Sigmoid colon (tissue), 4 donors: ENCODE measurements at regions not wholly inside any gene's neighbourhood (a gene's known extent, or its start where the extent isn't known, plus 50 kb on each side); places are given as distances from the start of the nearest gene placed in this dataset.

Source experiments
- EP300 ChIP-seq, 4 donors: sonication (generic); formaldehyde crosslinking; IDR thresholded peaks; one replicate each; pipeline ENCODE4 v1.6.1; 2017; ENCODE audit warnings: antibody characterized with exemption in 4 of 4
- POLR2A ChIP-seq, 2 donors: fragments of 450-650 bp; IDR thresholded peaks; one replicate each; pipeline ENCODE4 v1.6.1; 2016; ENCODE audit warnings: antibody characterized with exemption in 2 of 2, mild to moderate bottlenecking in 2 of 2, moderate library complexity in 2 of 2
- POLR2AphosphoS5 ChIP-seq, 4 donors: sonication (generic); formaldehyde crosslinking; IDR thresholded peaks; one replicate each; pipeline ENCODE4 v1.6.1; 2017; ENCODE audit warnings: antibody characterized with exemption in 4 of 4

DNA sequence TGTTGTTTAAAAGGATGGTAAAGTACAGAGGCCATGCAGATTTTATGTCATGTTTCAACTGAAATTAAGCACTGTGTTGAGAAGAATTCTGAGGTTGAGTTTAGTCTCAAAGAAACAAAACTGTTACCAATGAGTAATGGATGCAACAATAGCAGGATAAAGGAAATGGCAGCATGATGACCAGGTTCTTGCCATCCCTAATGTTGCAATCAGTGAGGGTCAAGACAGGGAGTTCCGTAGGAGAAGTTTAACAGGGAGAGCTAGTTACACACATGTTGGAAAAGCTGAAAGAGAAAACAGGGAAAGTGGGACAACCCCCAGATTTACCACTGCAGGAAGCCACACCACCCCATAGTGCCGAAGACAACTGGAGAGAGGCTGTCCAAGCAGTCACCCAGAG lies 343.8 kb upstream of the EPHA4 start:
- no peak for TF ChIP-seq POLR2A (IDR thresholded peaks at IDR 0.05)
- TF ChIP-seq POLR2AphosphoS5 (IDR thresholded peaks at IDR 0.05): no peak
- no peak for TF ChIP-seq EP300 (IDR thresholded peaks at IDR 0.05)
